PFSK-1 (cell line): ENCODE measurements at regions not wholly inside any gene's neighbourhood (a gene's known extent, or its start where the extent isn't known, plus 50 kb on each side); places are given as distances from the start of the nearest gene placed in this dataset.

ENCODE experiments used
- TAF1 ChIP-seq: IDR thresholded peaks from 2 replicates; pipeline ENCODE4 v1.6.1; 2012; ENCODE audit warnings: low read length, control low read depth, borderline replicate concordance; ENCODE audit not compliant: insufficient read depth
- TF ChIP-seq, protein P1 (sequence below), 2 experiments: IDR thresholded peaks; 2 replicates each; pipeline versions ENCODE4 v1.6.1 to v1.8.0; 2011 to 2012; ENCODE audit warnings: low read depth in 2 of 2, low read length in 2 of 2, control low read depth in 1 of 2, inconsistent platforms in 1 of 2, mild to moderate bottlenecking in 1 of 2, moderate library complexity in 1 of 2; ENCODE audit not compliant: insufficient read depth in 1 of 2

DNA sequence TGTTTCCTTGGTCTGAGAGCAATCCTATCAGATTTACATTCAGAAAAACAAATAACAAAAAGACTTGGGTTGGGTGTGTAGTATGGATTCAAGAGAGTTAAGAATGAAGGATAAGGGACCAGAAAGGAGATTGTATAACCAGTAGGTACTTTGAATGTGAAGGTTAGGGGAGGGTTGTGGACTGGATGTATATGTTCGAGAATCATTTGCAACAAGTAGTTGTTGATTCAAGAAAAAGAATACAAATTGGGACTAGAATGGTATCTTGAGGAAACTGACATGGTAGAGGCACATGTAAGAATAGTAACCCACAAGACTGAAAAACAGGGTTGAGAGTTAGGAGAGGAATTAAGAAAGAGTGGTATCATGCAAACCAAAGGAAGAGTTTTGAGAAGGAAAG, 240.0 kb upstream of the PPP1R3A start:
- TF ChIP-seq, protein P1, sequence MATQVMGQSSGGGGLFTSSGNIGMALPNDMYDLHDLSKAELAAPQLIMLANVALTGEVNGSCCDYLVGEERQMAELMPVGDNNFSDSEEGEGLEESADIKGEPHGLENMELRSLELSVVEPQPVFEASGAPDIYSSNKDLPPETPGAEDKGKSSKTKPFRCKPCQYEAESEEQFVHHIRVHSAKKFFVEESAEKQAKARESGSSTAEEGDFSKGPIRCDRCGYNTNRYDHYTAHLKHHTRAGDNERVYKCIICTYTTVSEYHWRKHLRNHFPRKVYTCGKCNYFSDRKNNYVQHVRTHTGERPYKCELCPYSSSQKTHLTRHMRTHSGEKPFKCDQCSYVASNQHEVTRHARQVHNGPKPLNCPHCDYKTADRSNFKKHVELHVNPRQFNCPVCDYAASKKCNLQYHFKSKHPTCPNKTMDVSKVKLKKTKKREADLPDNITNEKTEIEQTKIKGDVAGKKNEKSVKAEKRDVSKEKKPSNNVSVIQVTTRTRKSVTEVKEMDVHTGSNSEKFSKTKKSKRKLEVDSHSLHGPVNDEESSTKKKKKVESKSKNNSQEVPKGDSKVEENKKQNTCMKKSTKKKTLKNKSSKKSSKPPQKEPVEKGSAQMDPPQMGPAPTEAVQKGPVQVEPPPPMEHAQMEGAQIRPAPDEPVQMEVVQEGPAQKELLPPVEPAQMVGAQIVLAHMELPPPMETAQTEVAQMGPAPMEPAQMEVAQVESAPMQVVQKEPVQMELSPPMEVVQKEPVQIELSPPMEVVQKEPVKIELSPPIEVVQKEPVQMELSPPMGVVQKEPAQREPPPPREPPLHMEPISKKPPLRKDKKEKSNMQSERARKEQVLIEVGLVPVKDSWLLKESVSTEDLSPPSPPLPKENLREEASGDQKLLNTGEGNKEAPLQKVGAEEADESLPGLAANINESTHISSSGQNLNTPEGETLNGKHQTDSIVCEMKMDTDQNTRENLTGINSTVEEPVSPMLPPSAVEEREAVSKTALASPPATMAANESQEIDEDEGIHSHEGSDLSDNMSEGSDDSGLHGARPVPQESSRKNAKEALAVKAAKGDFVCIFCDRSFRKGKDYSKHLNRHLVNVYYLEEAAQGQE (IDR thresholded peaks at IDR 0.05; ENCODE audit: insufficient read depth in 1 of 2, low read depth in 2 of 2, low read length in 2 of 2): no peak
- TF ChIP-seq TAF1: no peak
